Testis (tissue), 2 donors: ENCODE measurements at regions not wholly inside any gene's neighbourhood (a gene's known extent, or its start where the extent isn't known, plus 50 kb on each side); places are given as distances from the start of the nearest gene placed in this dataset.
"Not testable (repeated sequence)": the region's sequence is repeated elsewhere in the genome, so short reads cannot be mapped to it uniquely, and the experiment has no call there.

Experiments
- DNase-seq: peaks from one replicate; pipeline ENCODE4 v3.0.0-alpha.2; 2019
- H3K27ac ChIP-seq, 2 donors: fragments of 200-600 bp; sonication (generic); one replicate each; pipeline ENCODE4 v1.5.1; 2019
- H3K27me3 ChIP-seq: fragments of 200-600 bp; sonication (generic); one replicate; pipeline ENCODE4 v1.5.1; 2019
- H3K36me3 ChIP-seq: fragments of 200-600 bp; sonication (generic); one replicate; pipeline ENCODE4 v1.5.1; 2017; ENCODE audit warnings: low read depth; ENCODE audit errors: missing control alignments
- H3K4me1 ChIP-seq: fragments of 200-600 bp; sonication (generic); one replicate; pipeline ENCODE4 v1.5.1; 2019
- H3K4me3 ChIP-seq, 2 donors: fragments of 200-600 bp; sonication (generic); one replicate each; pipeline ENCODE4 v1.5.1; 2017 to 2019
- H3K9me3 ChIP-seq: fragments of 200-600 bp; sonication (generic); one replicate; pipeline ENCODE4 v1.5.1; 2017
- POLR2A ChIP-seq: fragments of 450-650 bp; IDR thresholded peaks from one replicate; pipeline ENCODE4 v1.6.1; 2017; ENCODE audit warnings: antibody characterized with exemption, mild to moderate bottlenecking, moderate library complexity
- WGBS, 2 donors: methylation state at CpG; one replicate each; pipeline ENCODE4 v1.1.5; 2018; 5-methylcytosine and 5-hydroxymethylcytosine counted together
- intact Hi-C: fragments of 100-400 bp; cut with DNase I; formaldehyde crosslinking; loops from one replicate; pipeline ENCODE4 v1.15.1; 2023; ENCODE audit warnings: low total_unique reads
- TF ChIP-seq, protein P1 (sequence below), 3 experiments: fragments of 450-650 bp in 2 of 3; fragments of 200-600 bp in 1 of 3; sonication (generic) in 1 of 3; IDR thresholded peaks; one replicate each; pipeline ENCODE4 v1.5.1; 2016 to 2019; ENCODE audit warnings: antibody characterized with exemption in 3 of 3, mild to moderate bottlenecking in 2 of 3, moderate library complexity in 1 of 3

- Histone ChIP-seq H3K27ac (no peak overlapping the region), H3K9me3 (no peaks in the 10 kb centered on the region), H3K27me3 (no peaks in the 10 kb centered on the region), H3K4me1 (no peaks in the 10 kb centered on the region), H3K36me3 (no peaks in the 10 kb centered on the region), H3K4me3 (no peak overlapping the region)
- intact Hi-C loops = no loop called here
- TF ChIP-seq, protein P1, sequence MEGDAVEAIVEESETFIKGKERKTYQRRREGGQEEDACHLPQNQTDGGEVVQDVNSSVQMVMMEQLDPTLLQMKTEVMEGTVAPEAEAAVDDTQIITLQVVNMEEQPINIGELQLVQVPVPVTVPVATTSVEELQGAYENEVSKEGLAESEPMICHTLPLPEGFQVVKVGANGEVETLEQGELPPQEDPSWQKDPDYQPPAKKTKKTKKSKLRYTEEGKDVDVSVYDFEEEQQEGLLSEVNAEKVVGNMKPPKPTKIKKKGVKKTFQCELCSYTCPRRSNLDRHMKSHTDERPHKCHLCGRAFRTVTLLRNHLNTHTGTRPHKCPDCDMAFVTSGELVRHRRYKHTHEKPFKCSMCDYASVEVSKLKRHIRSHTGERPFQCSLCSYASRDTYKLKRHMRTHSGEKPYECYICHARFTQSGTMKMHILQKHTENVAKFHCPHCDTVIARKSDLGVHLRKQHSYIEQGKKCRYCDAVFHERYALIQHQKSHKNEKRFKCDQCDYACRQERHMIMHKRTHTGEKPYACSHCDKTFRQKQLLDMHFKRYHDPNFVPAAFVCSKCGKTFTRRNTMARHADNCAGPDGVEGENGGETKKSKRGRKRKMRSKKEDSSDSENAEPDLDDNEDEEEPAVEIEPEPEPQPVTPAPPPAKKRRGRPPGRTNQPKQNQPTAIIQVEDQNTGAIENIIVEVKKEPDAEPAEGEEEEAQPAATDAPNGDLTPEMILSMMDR (IDR thresholded peaks at IDR 0.05) = no peak
- TF ChIP-seq POLR2A = no peak
- DNase-seq = no peak
- WGBS, 2 donors = 97 to 100% methylated on average over 1 of the region's 1 CpG
Measured at GRCh38 chr6:119830069-119830468, 480.5 kb upstream of the MAN1A1 start.

GRCh38 chr6:119829499-119829898 lies 479.9 kb upstream of the MAN1A1 start:
- H3K4me1 ChIP-seq, DNase-seq, H3K27me3 ChIP-seq, intact Hi-C loops, H3K4me3 ChIP-seq, H3K9me3 ChIP-seq, H3K36me3 ChIP-seq, H3K27ac ChIP-seq: not testable (repeated sequence)
- 91 to 96% methylated on average over 4 of the region's 4 CpGs for WGBS, 2 donors

DNA sequence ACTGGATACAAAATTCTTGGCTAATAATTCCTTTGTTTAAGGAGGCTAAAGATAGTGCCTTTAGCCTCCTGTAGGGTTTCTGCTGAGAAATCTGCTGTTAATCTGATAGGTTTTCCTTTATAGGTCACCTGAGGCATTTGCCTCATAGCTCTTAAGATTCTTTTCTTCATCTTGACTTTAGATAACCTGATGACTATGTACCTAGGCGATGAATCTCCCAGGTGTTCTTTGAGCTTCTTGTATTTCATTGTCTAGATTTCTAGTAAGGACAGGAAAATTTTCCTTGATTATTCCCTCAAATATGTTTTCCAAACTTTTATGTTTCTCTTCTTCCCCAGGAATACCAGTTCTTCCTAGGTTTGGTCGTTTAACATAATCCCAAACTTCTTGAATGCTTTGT lies 479.4 kb upstream of the MAN1A1 start:
- DNase-seq = no peak
- WGBS, 2 donors = 96 to 97% methylated on average over 2 of the region's 2 CpGs
- Histone ChIP-seq H3K4me1 (no peaks in the 10 kb centered on the region), H3K9me3 (no peaks in the 10 kb centered on the region), H3K4me3 (no peak overlapping the region), H3K36me3 (no peaks in the 10 kb centered on the region), H3K27ac (no peak overlapping the region), H3K27me3 (no peaks in the 10 kb centered on the region)
- intact Hi-C loops = no loop called here
- TF ChIP-seq, protein P1 (IDR thresholded peaks at IDR 0.05) = no peak
- no peak for TF ChIP-seq POLR2A

GRCh38 chr6:119821380-119821779 lies 471.8 kb upstream of the MAN1A1 start:
- Histone ChIP-seq H3K9me3 (no peaks in the 10 kb centered on the region), H3K36me3 (no peaks in the 10 kb centered on the region), H3K27me3 (no peaks in the 10 kb centered on the region), H3K27ac (no peak overlapping the region), H3K4me3 (no peak overlapping the region), H3K4me1 (no peaks in the 10 kb centered on the region)
- no peak for DNase-seq
- TF ChIP-seq, protein P1 (IDR thresholded peaks at IDR 0.05) = no peak
- TF ChIP-seq POLR2A = no peak
- 56% methylated on average over 3 of the region's 3 CpGs for WGBS, 2 donors
- intact Hi-C loops = no loop called here

DNA sequence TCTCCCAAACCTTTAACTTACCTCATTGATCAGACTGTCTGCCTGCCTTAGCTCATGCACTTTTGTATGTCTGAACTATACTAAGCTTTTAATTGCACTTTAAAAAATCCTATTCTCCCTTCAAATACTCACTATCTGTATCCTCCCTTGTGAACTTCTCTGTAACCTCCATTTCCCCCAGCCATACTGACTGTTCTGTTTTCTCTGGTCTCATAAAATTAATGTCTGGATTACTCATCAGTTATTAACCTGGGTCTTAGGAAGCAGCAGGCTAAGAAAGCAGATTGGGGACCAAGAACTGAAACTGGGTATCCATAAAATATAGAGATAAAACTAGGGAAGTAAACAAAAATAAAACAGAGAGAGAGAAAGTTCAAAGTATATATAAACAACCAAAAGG lies 469.3 kb upstream of the MAN1A1 start:
- H3K36me3 ChIP-seq = no peaks in the 10 kb centered on the region
- intact Hi-C loops = no loop called here
- H3K9me3 ChIP-seq = no peaks in the 10 kb centered on the region
- DNase-seq = no peak
- no peak overlapping the region for H3K27ac ChIP-seq
- H3K27me3 ChIP-seq = no peaks in the 10 kb centered on the region
- no peak overlapping the region for H3K4me3 ChIP-seq
- H3K4me1 ChIP-seq = no peaks in the 10 kb centered on the region
- no peak for TF ChIP-seq POLR2A
- TF ChIP-seq, protein P1 (IDR thresholded peaks at IDR 0.05) = no peak
